Common myeloid progenitor, CD34-positive (primary cell): ENCODE measurements at regions not wholly inside any gene's neighbourhood (a gene's known extent, or its start where the extent isn't known, plus 50 kb on each side); places are given as distances from the start of the nearest gene placed in this dataset.

Source experiments
- CTCF ChIA-PET: fragments of 350-600 bp; sonication (Branson Sonifier 250); formaldehyde crosslinking; loops from one replicate; lab custom pipeline; 2021; ENCODE audit warnings: antibody characterized with exemption; lab: Charles Lee
- POLR2A ChIA-PET: fragments of 350-600 bp; sonication (Branson Sonifier 250); formaldehyde crosslinking; loops from one replicate; lab custom pipeline; 2021; ENCODE audit warnings: antibody characterized with exemption; lab: Charles Lee
- DNase-seq, 3 donors: peaks; one replicate each; pipeline versions ENCODE4 v3.0.0 to v3.0.0-alpha.2; 2013
- H3K27ac ChIP-seq, 2 experiments: 1 replicate in 1 of 2; 2 replicates in 1 of 2; pipeline ENCODE4 v1.7.0; 2013; ENCODE audit warnings: inconsistent platforms in 2 of 2, low read length in 2 of 2, mild to moderate bottlenecking in 2 of 2, low read depth in 1 of 2, moderate library complexity in 1 of 2; ENCODE audit not compliant: severe bottlenecking in 2 of 2, insufficient read depth in 1 of 2, poor library complexity in 1 of 2
- H3K27me3 ChIP-seq, 5 experiments: replicated peaks in 2 of 5; 1 replicate in 3 of 5; 2 replicates in 2 of 5; pipeline versions ENCODE4 v1.6.1 to v1.7.0; 2013; ENCODE audit warnings: low read length in 4 of 5, mild to moderate bottlenecking in 2 of 5, moderate library complexity in 2 of 5, inconsistent platforms in 1 of 5; ENCODE audit not compliant: insufficient read depth in 5 of 5, control insufficient read depth in 4 of 5
- H3K36me3 ChIP-seq, 4 experiments: 1 replicate in 2 of 4; 2 replicates in 2 of 4; pipeline versions ENCODE4 v1.6.1 to v1.7.0; 2013; ENCODE audit warnings: low read length in 3 of 4, control low read depth in 1 of 4, mild to moderate bottlenecking in 1 of 4; ENCODE audit not compliant: control insufficient read depth in 4 of 4, insufficient read depth in 4 of 4
- H3K4me1 ChIP-seq, 4 experiments: 1 replicate in 3 of 4; 2 replicates in 1 of 4; pipeline versions ENCODE4 v1.6.1 to v1.7.1; 2013; ENCODE audit warnings: low read length in 3 of 4, mild to moderate bottlenecking in 3 of 4, control low read depth in 1 of 4, inconsistent platforms in 1 of 4, moderate library complexity in 1 of 4; ENCODE audit not compliant: control insufficient read depth in 4 of 4, insufficient read depth in 4 of 4; ENCODE audit errors: control extremely low read depth in 1 of 4
- H3K4me3 ChIP-seq, 7 experiments: 1 replicate in 4 of 7; 2 replicates in 3 of 7; pipeline versions ENCODE4 v1.5.1 to v1.7.0; 2013; ENCODE audit warnings: mild to moderate bottlenecking in 7 of 7, low read length in 6 of 7, moderate library complexity in 6 of 7, inconsistent platforms in 2 of 7, low read depth in 2 of 7, control low read depth in 1 of 7; ENCODE audit not compliant: insufficient read depth in 4 of 7, control insufficient read depth in 1 of 7; ENCODE audit errors: extremely low read depth in 1 of 7
- H3K9me3 ChIP-seq, 5 experiments: 1 replicate in 4 of 5; 2 replicates in 1 of 5; pipeline versions ENCODE4 v1.6.1 to v1.7.1; 2013; ENCODE audit warnings: low read length in 4 of 5, mild to moderate bottlenecking in 2 of 5, inconsistent platforms in 1 of 5, low read depth in 1 of 5, moderate library complexity in 1 of 5; ENCODE audit not compliant: control insufficient read depth in 4 of 5, insufficient read depth in 2 of 5; ENCODE audit errors: control extremely low read depth in 1 of 5
- WGBS: methylation state at CpG from one replicate; pipeline ENCODE4 v1.1.5; 2013; ENCODE audit not compliant: insufficient coverage; 5-methylcytosine and 5-hydroxymethylcytosine counted together

GRCh38 chr6:80436663-80437062, 330.2 kb downstream of the BCKDHB start:
- H3K27me3 ChIP-seq: no peaks in the 10 kb centered on the region
- no peak for DNase-seq
- no peaks in the 10 kb centered on the region for H3K9me3 ChIP-seq
- CTCF ChIA-PET: no interaction called here
- H3K36me3 ChIP-seq: no peaks in the 10 kb centered on the region
- no peak overlapping the region for H3K4me3 ChIP-seq
- WGBS: no CpG with 5 or more reads among the region's 1 CpG
- no peaks in the 10 kb centered on the region for H3K4me1 ChIP-seq
- POLR2A ChIA-PET: no interaction called here
- no peak overlapping the region for H3K27ac ChIP-seq

GRCh38 chr6:80435457-80435856, 329.0 kb downstream of the BCKDHB start:
- Histone ChIP-seq H3K27me3 (no peaks in the 10 kb centered on the region), H3K4me3 (no peak overlapping the region), H3K27ac (no peak overlapping the region), H3K9me3 (no peaks in the 10 kb centered on the region), H3K4me1 (no peaks in the 10 kb centered on the region), H3K36me3 (no peaks in the 10 kb centered on the region)
- ChIA-PET POLR2A (no interaction called here), CTCF (no interaction called here)
- WGBS: 100% methylated on average over 5 of the region's 5 CpGs
- DNase-seq: no peak

GRCh38 chr6:80434691-80435350, 328.4 kb downstream of the BCKDHB start:
- WGBS: 97% methylated on average over 4 of the region's 4 CpGs
- H3K27me3 ChIP-seq: no peaks in the 10 kb centered on the region
- H3K36me3 ChIP-seq: no peaks in the 10 kb centered on the region
- CTCF ChIA-PET: no interaction called here
- H3K4me3 ChIP-seq: no peak overlapping the region
- no peaks in the 10 kb centered on the region for H3K9me3 ChIP-seq
- H3K4me1 ChIP-seq: no peaks in the 10 kb centered on the region
- H3K27ac ChIP-seq: no peak overlapping the region
- no peak for DNase-seq
- POLR2A ChIA-PET: no interaction called here

GRCh38 chr6:80433673-80434025, 327.2 kb downstream of the BCKDHB start:
- H3K4me3 ChIP-seq: no peak overlapping the region
- H3K9me3 ChIP-seq: no peaks in the 10 kb centered on the region
- ChIA-PET CTCF (no interaction called here), POLR2A (no interaction called here)
- DNase-seq: no peak
- H3K27ac ChIP-seq: no peak overlapping the region
- H3K27me3 ChIP-seq: no peaks in the 10 kb centered on the region
- WGBS: no CpG with 5 or more reads among the region's 2 CpGs
- no peaks in the 10 kb centered on the region for H3K36me3 ChIP-seq
- H3K4me1 ChIP-seq: no peaks in the 10 kb centered on the region

DNA sequence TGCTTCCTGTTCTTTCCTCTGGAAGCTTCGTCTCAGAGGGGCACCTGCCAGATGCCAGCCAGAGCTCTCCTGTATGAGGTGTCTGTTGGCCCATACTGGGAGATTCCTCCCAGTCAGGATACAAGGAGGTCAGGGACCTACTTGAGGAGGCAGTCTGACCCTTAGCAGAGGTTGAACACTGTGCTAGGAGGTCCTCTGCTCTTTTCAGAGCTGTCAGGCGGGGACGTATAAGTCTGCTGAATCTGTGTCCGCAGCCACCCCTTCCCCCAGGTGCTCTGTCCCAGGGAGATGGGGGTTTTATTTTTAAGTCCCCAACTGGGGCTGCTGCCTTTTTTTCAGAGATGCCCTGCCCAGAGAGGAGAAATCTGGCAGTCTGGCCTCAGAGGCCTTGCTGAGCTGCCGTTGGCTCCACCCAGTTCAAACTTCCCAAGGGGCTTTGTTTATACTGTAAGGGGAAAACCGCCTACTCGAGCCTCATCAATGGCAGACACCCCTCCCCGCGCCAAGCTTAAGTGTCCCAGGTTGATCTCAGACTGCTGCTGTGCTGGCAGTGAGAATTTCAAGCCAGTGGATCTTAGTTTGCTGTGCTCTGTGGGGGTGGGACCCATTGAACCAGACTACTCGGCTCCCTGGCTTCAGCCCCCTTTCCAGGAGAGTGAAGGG, 326.7 kb downstream of the BCKDHB start:
- DNase-seq: no peak
- H3K4me3 ChIP-seq: no peak overlapping the region
- H3K27me3 ChIP-seq: no peaks in the 10 kb centered on the region
- no peaks in the 10 kb centered on the region for H3K36me3 ChIP-seq
- no peak overlapping the region for H3K27ac ChIP-seq
- POLR2A ChIA-PET: no interaction called here
- H3K4me1 ChIP-seq: no peaks in the 10 kb centered on the region
- no peaks in the 10 kb centered on the region for H3K9me3 ChIP-seq
- 87% methylated on average over 6 of the region's 10 CpGs for WGBS
- CTCF ChIA-PET: no interaction called here

DNA sequence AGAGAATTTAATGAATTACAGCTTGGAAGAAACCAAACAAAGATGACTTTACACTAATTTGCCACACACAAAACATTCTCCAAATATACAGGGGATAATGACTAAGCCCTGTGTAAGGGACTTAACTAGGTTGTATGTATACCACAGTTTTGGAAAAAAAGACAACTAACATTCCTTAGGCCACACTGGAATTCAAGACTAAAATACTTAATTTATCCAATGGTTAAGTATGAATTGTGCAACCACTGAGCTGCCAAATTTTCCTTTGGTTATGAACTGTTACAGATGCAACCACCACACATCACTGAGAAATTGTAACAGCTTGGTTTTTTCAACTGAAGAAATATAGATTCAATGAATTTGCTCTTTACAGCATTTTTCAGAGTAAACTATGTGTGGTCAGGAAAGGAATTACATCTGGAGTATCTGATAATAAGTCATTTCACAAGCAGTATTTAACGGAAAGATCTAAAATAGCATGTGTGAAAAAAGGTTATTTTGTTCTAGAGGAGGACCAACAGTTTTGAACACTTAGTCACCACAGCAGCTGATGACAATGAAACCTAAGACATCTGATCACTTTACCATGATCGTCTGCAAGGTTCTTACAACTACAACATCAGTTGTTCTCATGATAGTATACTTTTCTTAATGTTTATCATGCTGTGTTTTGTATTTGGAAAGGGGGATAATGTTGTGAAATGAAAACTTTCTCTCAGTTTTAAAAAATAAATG, 318.8 kb downstream of the BCKDHB start:
- CTCF ChIA-PET: no interaction called here
- H3K4me1 ChIP-seq: no peaks in the 10 kb centered on the region
- POLR2A ChIA-PET: no interaction called here
- no CpG with 5 or more reads among the region's 2 CpGs for WGBS
- no peak for DNase-seq
- H3K36me3 ChIP-seq: no peaks in the 10 kb centered on the region
- H3K9me3 ChIP-seq: peaks cover 0 to 17% (median 6%) of the 10 kb centered on the region in 5 experiments
- H3K27me3 ChIP-seq: no peaks in the 10 kb centered on the region
- no peak overlapping the region for H3K4me3 ChIP-seq
- H3K27ac ChIP-seq: no peak overlapping the region

DNA sequence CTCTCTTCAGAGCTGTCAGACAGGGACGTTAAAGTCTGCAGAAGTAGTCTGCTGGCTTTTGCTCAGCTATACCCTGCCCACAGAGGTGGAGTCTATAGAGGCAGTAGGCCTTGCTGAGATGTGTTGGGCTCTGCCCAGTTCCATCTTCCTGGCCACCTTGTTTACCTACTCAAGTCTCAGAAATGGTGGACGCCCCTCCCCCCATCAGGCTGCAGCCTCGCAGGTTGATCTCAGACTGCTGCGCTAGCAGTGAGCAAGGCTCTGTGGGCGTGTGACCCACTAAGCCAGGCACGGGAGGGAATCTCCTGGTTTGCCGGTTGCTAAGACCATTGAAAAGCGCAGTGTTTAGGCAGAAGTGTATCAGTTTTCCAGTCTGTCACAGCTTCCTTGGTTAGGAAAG, 305.0 kb downstream of the BCKDHB start:
- no peaks in the 10 kb centered on the region for H3K27me3 ChIP-seq
- no peak overlapping the region for H3K27ac ChIP-seq
- H3K9me3 ChIP-seq: peaks cover 0 to 9% (median 2%) of the 10 kb centered on the region in 5 experiments
- no peaks in the 10 kb centered on the region for H3K4me1 ChIP-seq
- no peak for DNase-seq
- no peak overlapping the region for H3K4me3 ChIP-seq
- 99% methylated on average over 8 of the region's 8 CpGs for WGBS
- POLR2A ChIA-PET: no interaction called here
- CTCF ChIA-PET: no interaction called here
- H3K36me3 ChIP-seq: no peaks in the 10 kb centered on the region
